Neural progenitor cell (in vitro differentiated cells): ENCODE measurements at regions not wholly inside any gene's neighbourhood (a gene's known extent, or its start where the extent isn't known, plus 50 kb on each side); places are given as distances from the start of the nearest gene placed in this dataset.

ENCODE experiments used
- DNase-seq: peaks from one replicate; pipeline ENCODE4 v3.0.0-alpha.2; 2016; ENCODE audit warnings: low spot score
- H2AFZ ChIP-seq: fragments of 200-600 bp; sonication (generic); replicated peaks from 2 replicates; pipeline ENCODE4 v1.6.1; 2016; ENCODE audit warnings: antibody characterized with exemption
- H3F3A ChIP-seq: fragments of 200-600 bp; sonication (generic); 2 replicates; pipeline ENCODE4 v1.6.1; 2016; ENCODE audit warnings: antibody characterized with exemption, low read depth
- H3K27ac ChIP-seq: fragments of 200-600 bp; sonication (generic); 2 replicates; pipeline ENCODE4 v1.5.1; 2016; ENCODE audit warnings: mild to moderate bottlenecking
- H3K27me3 ChIP-seq: fragments of 200-600 bp; sonication (generic); 2 replicates; pipeline ENCODE4 v1.6.1; 2016; ENCODE audit warnings: mild to moderate bottlenecking, moderate library complexity
- H3K36me3 ChIP-seq: fragments of 200-600 bp; sonication (generic); 2 replicates; pipeline ENCODE4 v1.5.1; 2016
- H3K4me1 ChIP-seq: fragments of 200-600 bp; sonication (generic); 2 replicates; pipeline ENCODE4 v1.6.1; 2016; ENCODE audit warnings: mixed run types
- H3K4me2 ChIP-seq: fragments of 200-600 bp; sonication (generic); 2 replicates; pipeline ENCODE4 v1.6.1; 2016
- H3K4me3 ChIP-seq: fragments of 200-600 bp; sonication (generic); 2 replicates; pipeline ENCODE4 v1.5.1; 2016
- H3K79me2 ChIP-seq: fragments of 200-600 bp; sonication (generic); 2 replicates; pipeline ENCODE4 v1.6.1; 2016; ENCODE audit warnings: low read depth
- H3K9ac ChIP-seq: fragments of 200-600 bp; sonication (generic); 2 replicates; pipeline ENCODE4 v1.6.1; 2016
- H3K9me3 ChIP-seq: fragments of 200-600 bp; sonication (generic); 2 replicates; pipeline ENCODE4 v1.5.1; 2016; ENCODE audit warnings: low read depth
- H4K20me1 ChIP-seq: fragments of 200-600 bp; sonication (generic); 2 replicates; pipeline ENCODE4 v1.6.1; 2016; ENCODE audit warnings: low read depth
- H3K27ac Mint-ChIP-seq: 3 replicates; pipeline ENCODE4 v1.8.0; 2021; ENCODE audit warnings: mixed read lengths
- H3K27me3 Mint-ChIP-seq: 2 replicates; pipeline ENCODE4 v1.8.0; 2022; ENCODE audit warnings: low read depth, mild to moderate bottlenecking, inconsistent platforms, moderate library complexity, mixed read lengths; ENCODE audit not compliant: insufficient read depth
- H3K36me3 Mint-ChIP-seq: 3 replicates; pipeline ENCODE4 v1.8.0; 2021; ENCODE audit warnings: mixed read lengths
- H3K4me1 Mint-ChIP-seq: 3 replicates; pipeline ENCODE4 v1.8.0; 2021; ENCODE audit warnings: mixed read lengths
- H3K4me3 Mint-ChIP-seq: 3 replicates; pipeline ENCODE4 v1.8.0; 2021; ENCODE audit warnings: mild to moderate bottlenecking, moderate library complexity, mixed read lengths
- H3K9me3 Mint-ChIP-seq: 3 replicates; pipeline ENCODE4 v1.8.0; 2020; ENCODE audit warnings: mixed read lengths
- CTCF ChIP-seq: fragments of 200-600 bp; sonication (generic); IDR thresholded peaks from 2 replicates; pipeline ENCODE4 v1.5.1; 2017; ENCODE audit warnings: antibody characterized with exemption, mild to moderate bottlenecking
- EZH2 ChIP-seq: fragments of 200-600 bp; sonication (generic); IDR thresholded peaks from 2 replicates; pipeline ENCODE4 v1.6.1; 2017; ENCODE audit warnings: antibody characterized with exemption, mild to moderate bottlenecking, moderate library complexity
- EZH2phosphoT487 ChIP-seq: fragments of 200-600 bp; sonication (generic); IDR thresholded peaks from 2 replicates; pipeline ENCODE4 v1.6.1; 2017; ENCODE audit warnings: antibody characterized with exemption

GRCh38 chr14:22509751-22510300 is 79.2 kb downstream of the DAD1 start:
- no peak overlapping the region for H3K9ac ChIP-seq
- H3K9me3 Mint-ChIP-seq = no peaks in the 10 kb centered on the region
- TF ChIP-seq EZH2phosphoT487 (no peak), CTCF (no peak), EZH2 (no peak)
- no peaks in the 10 kb centered on the region for H3K9me3 ChIP-seq
- no peak overlapping the region for H3K4me3 ChIP-seq
- peak overlapping the region; percentile 14 for H3K4me2 ChIP-seq
- H3F3A ChIP-seq = peaks cover 9% of the 10 kb centered on the region
- H3K27ac ChIP-seq = no peak overlapping the region
- peak overlapping the region; percentile 13 for H2AFZ ChIP-seq
- H3K4me1 ChIP-seq = peaks cover 36% of the 10 kb centered on the region
- H4K20me1 ChIP-seq = no peaks in the 10 kb centered on the region
- no peak overlapping the region for H3K4me3 Mint-ChIP-seq
- peak; percentile 19 for DNase-seq
- no peaks in the 10 kb centered on the region for H3K27me3 ChIP-seq
- no peaks in the 10 kb centered on the region for H3K79me2 ChIP-seq
- no peaks in the 10 kb centered on the region for H3K36me3 Mint-ChIP-seq
- H3K27ac Mint-ChIP-seq = peak overlapping the region; percentile 84
- peaks cover 72% of the 10 kb centered on the region for H3K4me1 Mint-ChIP-seq
- H3K27me3 Mint-ChIP-seq = peaks cover 4% of the 10 kb centered on the region
- H3K36me3 ChIP-seq = no peaks in the 10 kb centered on the region

GRCh38 chr14:22509036-22509709 is 79.9 kb downstream of the DAD1 start:
- Mint-ChIP-seq H3K27me3 (peaks cover 4% of the 10 kb centered on the region), H3K9me3 (no peaks in the 10 kb centered on the region), H3K4me1 (peaks cover 72% of the 10 kb centered on the region), H3K36me3 (no peaks in the 10 kb centered on the region), H3K27ac (peak overlapping the region; percentile 13), H3K4me3 (no peak overlapping the region)
- peaks cover 36% of the 10 kb centered on the region for H3K4me1 ChIP-seq
- TF ChIP-seq EZH2 (no peak), CTCF (no peak), EZH2phosphoT487 (no peak)
- no peaks in the 10 kb centered on the region for H3K27me3 ChIP-seq
- H3K27ac ChIP-seq = no peak overlapping the region
- no peaks in the 10 kb centered on the region for H3K36me3 ChIP-seq
- DNase-seq = no peak
- H2AFZ ChIP-seq = no peak overlapping the region
- no peaks in the 10 kb centered on the region for H3K79me2 ChIP-seq
- no peaks in the 10 kb centered on the region for H4K20me1 ChIP-seq
- H3K4me3 ChIP-seq = no peak overlapping the region
- no peak overlapping the region for H3K4me2 ChIP-seq
- H3K9me3 ChIP-seq = no peaks in the 10 kb centered on the region
- no peak overlapping the region for H3K9ac ChIP-seq
- peaks cover 9% of the 10 kb centered on the region for H3F3A ChIP-seq

- peaks cover 9% of the 10 kb centered on the region for H3F3A ChIP-seq
- no peak overlapping the region for H3K9ac ChIP-seq
- H3K4me1 ChIP-seq = peaks cover 34% of the 10 kb centered on the region
- Mint-ChIP-seq H3K9me3 (no peaks in the 10 kb centered on the region), H3K27me3 (peaks cover 4% of the 10 kb centered on the region), H3K36me3 (no peaks in the 10 kb centered on the region), H3K4me3 (no peak overlapping the region), H3K4me1 (peaks cover 67% of the 10 kb centered on the region), H3K27ac (peak overlapping the region; percentile 48)
- H3K9me3 ChIP-seq = no peaks in the 10 kb centered on the region
- no peak overlapping the region for H2AFZ ChIP-seq
- H4K20me1 ChIP-seq = no peaks in the 10 kb centered on the region
- TF ChIP-seq EZH2 = no peak
- no peak for TF ChIP-seq CTCF
- H3K27me3 ChIP-seq = no peaks in the 10 kb centered on the region
- no peaks in the 10 kb centered on the region for H3K79me2 ChIP-seq
- no peak overlapping the region for H3K27ac ChIP-seq
- no peak overlapping the region for H3K4me2 ChIP-seq
- H3K36me3 ChIP-seq = no peaks in the 10 kb centered on the region
- H3K4me3 ChIP-seq = no peak overlapping the region
- peak; percentile 16 for DNase-seq
Observed at GRCh38 chr14:22508662-22509035, 80.4 kb downstream of the DAD1 start.
